Heart right ventricle (tissue), 16 donors: ENCODE measurements at regions not wholly inside any gene's neighbourhood (a gene's known extent, or its start where the extent isn't known, plus 50 kb on each side); places are given as distances from the start of the nearest gene placed in this dataset.

ENCODE experiments used
- ATAC-seq, 8 donors: fragments of 200-7000 bp; cut with Tn5 transposase; one replicate each; pipeline ENCODE4 v1.9.1; 2020; ENCODE audit warnings: mild to moderate bottlenecking in 8 of 8, moderate library complexity in 8 of 8, moderate number of reproducible peaks in 1 of 8
- DNase-seq, 2 donors: peaks; one replicate each; pipeline ENCODE4 v3.0.0-alpha.2; 2020
- H3K27ac ChIP-seq, 10 donors: fragments of 200-600 bp; sonication (generic) in 2 of 10; one replicate each; pipeline versions ENCODE4 v1.5.0 to v1.8.0; 2020 to 2022; ENCODE audit warnings: mild to moderate bottlenecking in 3 of 10
- H3K27me3 ChIP-seq, 7 donors: fragments of 200-600 bp; one replicate each; pipeline ENCODE4 v1.8.0; 2021 to 2022; ENCODE audit warnings: mild to moderate bottlenecking in 2 of 7
- H3K36me3 ChIP-seq, 9 donors: fragments of 200-600 bp; sonication (generic) in 1 of 9; one replicate each; pipeline versions ENCODE4 v1.5.0 to v1.8.0; 2020 to 2022; ENCODE audit warnings: mild to moderate bottlenecking in 2 of 9
- H3K4me1 ChIP-seq, 9 donors: fragments of 200-600 bp; sonication (generic) in 1 of 9; one replicate each; pipeline versions ENCODE4 v1.5.0 to v1.8.0; 2020 to 2022; ENCODE audit warnings: mild to moderate bottlenecking in 4 of 9
- H3K4me3 ChIP-seq, 10 donors: fragments of 200-600 bp; sonication (generic) in 2 of 10; one replicate each; pipeline versions ENCODE4 v1.5.0 to v1.8.0; 2020 to 2022; ENCODE audit warnings: mild to moderate bottlenecking in 7 of 10, moderate library complexity in 2 of 10
- H3K9me3 ChIP-seq, 11 donors: fragments of 200-600 bp in 10 of 11; sonication (generic) in 2 of 11; one replicate each; pipeline versions ENCODE4 v1.5.0 to v1.8.0; 2013 to 2022; ENCODE audit warnings: mild to moderate bottlenecking in 2 of 11, control low read depth in 1 of 11, moderate library complexity in 1 of 11
- CTCF ChIP-seq, 9 donors: fragments of 200-600 bp; sonication (generic) in 2 of 9; IDR thresholded peaks; one replicate each; pipeline versions ENCODE4 v1.5.0 to v1.8.0; 2021 to 2022; ENCODE audit warnings: antibody characterized with exemption in 9 of 9, mild to moderate bottlenecking in 5 of 9, moderate library complexity in 1 of 9
- WGBS, 2 donors: extraction: QIAGEN DNeasy Blood & Tissue Kit; methylation state at CpG; one replicate each; pipeline ENCODE4 v1.1.7; 2013; ENCODE audit warnings: inconsistent platforms in 1 of 2; 5-methylcytosine and 5-hydroxymethylcytosine counted together
- intact Hi-C, 10 donors: fragments of 100-400 bp; cut with DNase I; formaldehyde crosslinking; loops; one replicate each; pipeline versions ENCODE4 v1.11.1 to v1.14.2; 2022
- donor health status: Arrhythmogenic right ventricular cardiomyopathy.
- donor health status: ischemic (EF 13 %, LVEDD 7.1; RV severe dilation, severe dysfunction).
- donor health status: healthy with polysubstance abuse.
- donor health status: DM: no; HTN: yes; CAD: no.
- donor health status: DM: no; HTN: no; CAD: no.
- donor health status: ischemic (EF 25% LVEDD 6.9; RV normal size, moderate dysfunction).
- donor health status: ischemic (EF 25% LVEDD 5.7; RV mildly dilated, moderate dysfunction).
- donor health status: healthy.
- donor health status: DM: yes; HTN: yes; CAD: no.
- donor health status: Ischemic cardiomyopathy.
- donor health status: ischemic (EF 35%, LVEDD 5.7; RV mildly dilated, moderate dysfunction).
- donor health status: nonischemic (EF 11% LVEDD 7.7; RV severe dilation, severe dysfunction).
- donor health status: DM: yes; HTN: yes; CAD: no.
- donor health status: PGD.
- donor health status: ischemic (EF 29% LVEDD 5.4; RV normal size, mild dysfunction).
- donor health status: nonischemic (EF 23%, LVEDD 6.1; RV moderate dilation, normal function).

- intact Hi-C loops: no loop called here
- Histone ChIP-seq H3K9me3 (no peaks in the 10 kb centered on the region), H3K36me3 (no peaks in the 10 kb centered on the region), H3K4me1 (no peaks in the 10 kb centered on the region), H3K27me3 (no peaks in the 10 kb centered on the region), H3K27ac (no peak overlapping the region), H3K4me3 (no peak overlapping the region)
- DNase-seq (no peak), ATAC-seq (no peak)
- no peak for TF ChIP-seq CTCF (IDR thresholded peaks at IDR 0.05)
- 72 to 74% methylated on average over 2 of the region's 2 CpGs for WGBS, 2 donors
These were observed 55.3 kb upstream of the UFL1 start for GRCh38 chr6:96466147-96466863.

- peaks cover 0 to 8% (median 0%) of the 10 kb centered on the region in 11 donors for H3K9me3 ChIP-seq
- ATAC-seq (no peak), DNase-seq (no peak)
- no peaks in the 10 kb centered on the region for H3K36me3 ChIP-seq
- no peaks in the 10 kb centered on the region for H3K4me1 ChIP-seq
- H3K27me3 ChIP-seq: no peaks in the 10 kb centered on the region
- intact Hi-C loops: no loop called here
- no peak overlapping the region for H3K27ac ChIP-seq
- no peak for TF ChIP-seq CTCF (IDR thresholded peaks at IDR 0.05)
- H3K4me3 ChIP-seq: no peak overlapping the region
These were observed 53.8 kb upstream of the UFL1 start for GRCh38 chr6:96467814-96468213.

GRCh38 chr6:96468281-96468680 is 53.3 kb upstream of the UFL1 start:
- 46 to 54% methylated on average over 3 of the region's 3 CpGs for WGBS, 2 donors
- H3K9me3 ChIP-seq: peaks cover 0 to 8% (median 0%) of the 10 kb centered on the region in 11 donors
- intact Hi-C loops: no loop called here
- no peak for TF ChIP-seq CTCF (IDR thresholded peaks at IDR 0.05)
- no peak for ATAC-seq
- H3K36me3 ChIP-seq: no peaks in the 10 kb centered on the region
- H3K4me1 ChIP-seq: no peaks in the 10 kb centered on the region
- no peak overlapping the region for H3K4me3 ChIP-seq
- DNase-seq: no peak
- no peak overlapping the region for H3K27ac ChIP-seq
- no peaks in the 10 kb centered on the region for H3K27me3 ChIP-seq

- H3K27me3 ChIP-seq: no peaks in the 10 kb centered on the region
- no peak overlapping the region for H3K27ac ChIP-seq
- ATAC-seq (no peak), DNase-seq (no peak)
- H3K36me3 ChIP-seq: no peaks in the 10 kb centered on the region
- peak in 2 of 9 donors; percentile 7 to 27 for TF ChIP-seq CTCF (IDR thresholded peaks at IDR 0.05)
- no peak overlapping the region for H3K4me3 ChIP-seq
- WGBS, 2 donors: 7 to 13% methylated on average over 2 of the region's 2 CpGs
- intact Hi-C loops: no loop called here
- no peaks in the 10 kb centered on the region for H3K4me1 ChIP-seq
- peaks cover 0 to 8% (median 0%) of the 10 kb centered on the region in 11 donors for H3K9me3 ChIP-seq
These were observed 52.9 kb upstream of the UFL1 start for GRCh38 chr6:96468681-96469224.
